Upper lobe of right lung (tissue), 1 donor: ENCODE measurements at regions not wholly inside any gene's neighbourhood (a gene's known extent, or its start where the extent isn't known, plus 50 kb on each side); places are given as distances from the start of the nearest gene placed in this dataset.

ENCODE experiments used
- ATAC-seq: fragments of 200-7000 bp; cut with Tn5 transposase; one replicate; pipeline ENCODE4 v1.9.1; 2020; ENCODE audit warnings: mild to moderate bottlenecking, moderate library complexity
- DNase-seq: peaks from one replicate; pipeline ENCODE4 v3.0.0-alpha.2; 2020
- H3K27ac ChIP-seq: fragments of 200-600 bp; one replicate; pipeline ENCODE4 v1.8.0; 2022
- H3K27me3 ChIP-seq: fragments of 200-600 bp; one replicate; pipeline ENCODE4 v1.8.0; 2022; ENCODE audit warnings: mild to moderate bottlenecking
- H3K36me3 ChIP-seq: fragments of 200-600 bp; one replicate; pipeline ENCODE4 v1.8.0; 2022
- H3K4me1 ChIP-seq: fragments of 200-600 bp; one replicate; pipeline ENCODE4 v1.8.0; 2022
- H3K4me3 ChIP-seq: fragments of 200-600 bp; one replicate; pipeline ENCODE4 v1.8.0; 2022; ENCODE audit warnings: mild to moderate bottlenecking
- H3K9me3 ChIP-seq: fragments of 200-600 bp; one replicate; pipeline ENCODE4 v1.8.0; 2022
- intact Hi-C: fragments of 100-400 bp; cut with DNase I; formaldehyde crosslinking; loops from one replicate; pipeline ENCODE4 v1.11.0; 2022
- TF ChIP-seq, protein P1 (sequence below): fragments of 200-600 bp; IDR thresholded peaks from one replicate; pipeline ENCODE4 v1.8.0; 2022; ENCODE audit warnings: antibody characterized with exemption
- donor health status: DM: no; HTN: yes; CAD: no; lungs with severe emphysema.

DNA sequence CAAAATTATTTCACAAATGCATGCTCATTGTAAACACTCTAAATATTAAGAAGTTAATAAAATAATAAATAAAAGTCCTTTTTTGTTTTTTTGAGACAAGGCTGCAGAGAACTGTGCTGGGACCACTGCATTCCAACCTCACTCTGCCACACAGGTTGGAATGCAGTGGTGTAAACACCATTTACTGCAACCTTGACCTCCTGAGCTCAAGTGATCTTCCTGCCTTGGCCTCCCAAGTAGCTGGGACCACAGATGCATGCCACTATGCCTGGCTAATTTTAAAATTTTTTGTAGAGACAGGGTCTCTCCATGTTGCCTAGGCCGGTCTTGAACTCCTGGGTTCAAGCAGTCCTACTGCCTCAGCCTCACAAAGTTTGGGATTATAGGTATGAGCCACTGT, 578.4 kb downstream of the ZIC1 start:
- Histone ChIP-seq H3K9me3 (no peaks in the 10 kb centered on the region), H3K36me3 (no peaks in the 10 kb centered on the region), H3K4me3 (no peak overlapping the region), H3K4me1 (no peaks in the 10 kb centered on the region), H3K27ac (no peak overlapping the region), H3K27me3 (no peaks in the 10 kb centered on the region)
- TF ChIP-seq, protein P1, sequence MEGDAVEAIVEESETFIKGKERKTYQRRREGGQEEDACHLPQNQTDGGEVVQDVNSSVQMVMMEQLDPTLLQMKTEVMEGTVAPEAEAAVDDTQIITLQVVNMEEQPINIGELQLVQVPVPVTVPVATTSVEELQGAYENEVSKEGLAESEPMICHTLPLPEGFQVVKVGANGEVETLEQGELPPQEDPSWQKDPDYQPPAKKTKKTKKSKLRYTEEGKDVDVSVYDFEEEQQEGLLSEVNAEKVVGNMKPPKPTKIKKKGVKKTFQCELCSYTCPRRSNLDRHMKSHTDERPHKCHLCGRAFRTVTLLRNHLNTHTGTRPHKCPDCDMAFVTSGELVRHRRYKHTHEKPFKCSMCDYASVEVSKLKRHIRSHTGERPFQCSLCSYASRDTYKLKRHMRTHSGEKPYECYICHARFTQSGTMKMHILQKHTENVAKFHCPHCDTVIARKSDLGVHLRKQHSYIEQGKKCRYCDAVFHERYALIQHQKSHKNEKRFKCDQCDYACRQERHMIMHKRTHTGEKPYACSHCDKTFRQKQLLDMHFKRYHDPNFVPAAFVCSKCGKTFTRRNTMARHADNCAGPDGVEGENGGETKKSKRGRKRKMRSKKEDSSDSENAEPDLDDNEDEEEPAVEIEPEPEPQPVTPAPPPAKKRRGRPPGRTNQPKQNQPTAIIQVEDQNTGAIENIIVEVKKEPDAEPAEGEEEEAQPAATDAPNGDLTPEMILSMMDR, result no peak
- intact Hi-C loops, result no loop called here
- no peak for DNase-seq
- ATAC-seq, result no peak

- no peak overlapping the region for H3K4me3 ChIP-seq
- DNase-seq (no peak), ATAC-seq (no peak)
- no peaks in the 10 kb centered on the region for H3K36me3 ChIP-seq
- H3K9me3 ChIP-seq, result no peaks in the 10 kb centered on the region
- TF ChIP-seq, protein P1, result no peak
- no peaks in the 10 kb centered on the region for H3K27me3 ChIP-seq
- H3K4me1 ChIP-seq, result no peaks in the 10 kb centered on the region
- intact Hi-C loops, result no loop called here
- H3K27ac ChIP-seq, result no peak overlapping the region
Observed at GRCh38 chr3:147989344-147989743, 580.2 kb downstream of the ZIC1 start.

GRCh38 chr3:148002705-148003205, 593.6 kb downstream of the ZIC1 start:
- H3K36me3 ChIP-seq, result no peaks in the 10 kb centered on the region
- intact Hi-C loops, result no loop called here
- ATAC-seq (no peak), DNase-seq (no peak)
- no peaks in the 10 kb centered on the region for H3K4me1 ChIP-seq
- TF ChIP-seq, protein P1, result no peak
- no peak overlapping the region for H3K4me3 ChIP-seq
- H3K9me3 ChIP-seq, result no peaks in the 10 kb centered on the region
- H3K27ac ChIP-seq, result no peak overlapping the region
- no peaks in the 10 kb centered on the region for H3K27me3 ChIP-seq

DNA sequence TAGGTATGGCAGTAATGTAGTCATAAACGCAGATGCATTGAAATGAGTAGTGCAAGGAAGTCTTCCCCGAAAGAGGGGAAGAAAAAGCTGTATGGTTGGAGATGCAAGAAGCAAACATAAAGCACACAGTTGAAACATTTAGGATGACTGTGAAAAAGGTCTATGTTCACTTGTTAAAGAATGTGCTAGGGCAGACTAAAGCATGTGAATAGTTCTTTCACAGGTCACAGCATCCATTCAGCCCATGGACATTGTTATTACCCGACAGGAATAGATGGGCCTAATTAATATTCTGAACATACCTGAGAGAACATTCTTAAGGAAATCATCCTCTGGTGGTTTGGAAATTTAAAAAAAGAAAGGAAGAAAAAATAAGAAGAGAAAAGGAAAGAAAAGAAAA, 595.2 kb downstream of the ZIC1 start:
- H3K36me3 ChIP-seq, result no peaks in the 10 kb centered on the region
- TF ChIP-seq, protein P1, result no peak
- intact Hi-C loops, result no loop called here
- H3K4me1 ChIP-seq, result no peaks in the 10 kb centered on the region
- no peak overlapping the region for H3K4me3 ChIP-seq
- no peaks in the 10 kb centered on the region for H3K9me3 ChIP-seq
- no peak overlapping the region for H3K27ac ChIP-seq
- no peak for DNase-seq
- ATAC-seq, result no peak
- no peaks in the 10 kb centered on the region for H3K27me3 ChIP-seq

DNA sequence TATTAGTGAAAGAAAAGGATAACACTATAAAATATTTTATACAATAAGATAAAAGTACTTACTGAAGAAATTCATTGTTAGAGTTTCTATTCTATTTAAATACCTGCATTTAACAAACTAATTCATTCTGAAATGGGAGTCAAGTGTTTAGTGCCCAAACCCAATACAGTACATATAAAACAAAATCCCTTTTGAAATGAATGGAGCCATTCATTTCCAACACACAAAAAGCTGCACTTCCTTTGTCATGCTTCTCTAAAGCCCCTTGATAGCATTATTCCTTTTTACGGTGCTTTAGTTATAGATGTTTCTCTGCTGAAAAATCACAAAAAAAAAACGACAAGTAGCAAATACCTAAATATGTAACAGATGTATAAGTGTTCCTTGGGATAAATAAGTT, 596.3 kb downstream of the ZIC1 start:
- Histone ChIP-seq H3K36me3 (no peaks in the 10 kb centered on the region), H3K27me3 (no peaks in the 10 kb centered on the region), H3K9me3 (no peaks in the 10 kb centered on the region), H3K4me1 (no peaks in the 10 kb centered on the region), H3K27ac (no peak overlapping the region), H3K4me3 (no peak overlapping the region)
- intact Hi-C loops, result no loop called here
- TF ChIP-seq, protein P1, result no peak
- DNase-seq, result no peak
- no peak for ATAC-seq

- Histone ChIP-seq H3K27ac (no peak overlapping the region), H3K4me3 (no peak overlapping the region), H3K27me3 (no peaks in the 10 kb centered on the region), H3K4me1 (no peaks in the 10 kb centered on the region), H3K9me3 (no peaks in the 10 kb centered on the region), H3K36me3 (no peaks in the 10 kb centered on the region)
- TF ChIP-seq, protein P1, result no peak
- ATAC-seq (no peak), DNase-seq (no peak)
- intact Hi-C loops, result no loop called here
Observed at GRCh38 chr3:148006508-148006907, 597.3 kb downstream of the ZIC1 start.
